OCI-LY7 (cell line): ENCODE measurements at regions not wholly inside any gene's neighbourhood (a gene's known extent, or its start where the extent isn't known, plus 50 kb on each side); places are given as distances from the start of the nearest gene placed in this dataset.
"Not testable (repeated sequence)": the region's sequence is repeated elsewhere in the genome, so short reads cannot be mapped to it uniquely, and the experiment has no call there.

ENCODE experiments used
- BruUV-seq: library from RNA; stranded (reverse); fragments of 400-500 nt; replicated peaks from 2 replicates; lab custom pipeline; 2021; lab: Mats Ljungman, UMichigan
- CTCF ChIA-PET: fragments of 300-600 bp; sonication (Branson Sonifier 250); formaldehyde crosslinking; loops from one replicate; lab custom pipeline; 2022; ENCODE audit warnings: antibody characterized with exemption; ENCODE audit not compliant: unreplicated experiment; lab: Charles Lee
- POLR2A ChIA-PET: fragments of 300-600 bp; sonication (Branson Sonifier 250); formaldehyde crosslinking; loops from one replicate; lab custom pipeline; 2022; ENCODE audit warnings: antibody characterized with exemption; lab: Charles Lee
- DNase-seq: peaks from one replicate; pipeline ENCODE4 v3.0.0-alpha.2; 2015; ENCODE audit warnings: low spot score
- H2AFZ ChIP-seq: fragments of 200-600 bp; sonication (generic), shearing (Covaris generic); 2 replicates; pipeline ENCODE4 v1.6.1; 2014; ENCODE audit warnings: mild to moderate bottlenecking, antibody characterized with exemption, low read length, moderate library complexity
- H3K27ac ChIP-seq: fragments of 200-600 bp; sonication (generic); 2 replicates; pipeline ENCODE4 v1.5.1; 2014; ENCODE audit warnings: mixed run types, low read depth, mild to moderate bottlenecking, moderate library complexity, low read length, inconsistent platforms; ENCODE audit not compliant: poor library complexity, severe bottlenecking
- H3K36me3 ChIP-seq: fragments of 200-600 bp; sonication (generic); 2 replicates; pipeline ENCODE4 v1.6.1; 2014; ENCODE audit warnings: mild to moderate bottlenecking, antibody characterized with exemption, low read length, moderate library complexity, mixed read lengths; ENCODE audit not compliant: insufficient read depth
- H3K4me1 ChIP-seq: fragments of 200-600 bp; sonication (generic); 2 replicates; pipeline ENCODE4 v1.5.1; 2014; ENCODE audit warnings: mild to moderate bottlenecking, low read length; ENCODE audit not compliant: insufficient read depth, poor library complexity, severe bottlenecking
- H3K4me2 ChIP-seq: fragments of 200-600 bp; sonication (generic); 2 replicates; pipeline ENCODE4 v1.6.1; 2014; ENCODE audit warnings: mild to moderate bottlenecking, low read length
- H3K4me3 ChIP-seq: fragments of 200-600 bp; sonication (generic); 2 replicates; pipeline ENCODE4 v1.5.1; 2014; ENCODE audit warnings: mild to moderate bottlenecking, low read depth, low read length; ENCODE audit not compliant: poor library complexity, severe bottlenecking
- H3K79me2 ChIP-seq: fragments of 200-600 bp; sonication (generic); 2 replicates; pipeline ENCODE4 v1.6.1; 2016; ENCODE audit warnings: low read depth, mild to moderate bottlenecking, low read length, moderate library complexity, mixed read lengths; ENCODE audit not compliant: insufficient read depth
- H3K9me2 ChIP-seq: fragments of 200-600 bp; sonication (generic); 2 replicates; pipeline ENCODE4 v1.6.1; 2016; ENCODE audit warnings: mild to moderate bottlenecking, low read length, mixed read lengths; ENCODE audit not compliant: insufficient read depth
- H3K9me3 ChIP-seq: fragments of 200-600 bp; sonication (generic); 2 replicates; pipeline ENCODE4 v1.6.1; 2014; ENCODE audit warnings: mild to moderate bottlenecking, mixed run types, low read length, mixed read lengths
- H4K20me1 ChIP-seq: fragments of 200-600 bp; sonication (generic); 2 replicates; pipeline ENCODE4 v1.6.1; 2014; ENCODE audit warnings: mild to moderate bottlenecking, antibody characterized with exemption, low read length, moderate library complexity, mixed read lengths; ENCODE audit not compliant: insufficient read depth
- CTCF ChIP-seq: fragments of 200-600 bp; sonication (generic); conservative IDR thresholded peaks from 2 replicates; pipeline ENCODE4 v1.5.1; 2014; ENCODE audit warnings: mild to moderate bottlenecking, antibody characterized with exemption, low read length, moderate library complexity, mixed read lengths
- EZH2phosphoT487 ChIP-seq: fragments of 200-600 bp; sonication (generic); IDR thresholded peaks from 2 replicates; pipeline ENCODE4 v1.6.1; 2018; ENCODE audit warnings: low read depth, borderline replicate concordance, mild to moderate bottlenecking, mixed run types, antibody characterized with exemption, low read length, moderate library complexity, mixed read lengths
- intact Hi-C: fragments of 100-400 bp; cut with micrococcal nuclease; formaldehyde crosslinking; loops from one replicate; pipeline ENCODE4 v1.10.0; 2022; ENCODE audit not compliant: unreplicated experiment

GRCh38 chr7:49597805-49598204 lies 175.6 kb upstream of the VWC2 start:
- no peaks in the 10 kb centered on the region; the same call in 1 of the 2 replicates for H3K9me3 ChIP-seq
- no peaks in the 10 kb centered on the region for H3K36me3 ChIP-seq
- H3K4me2 ChIP-seq = peak overlapping the region; percentile 21
- H3K27ac ChIP-seq = no peak overlapping the region
- H3K79me2 ChIP-seq = no peaks in the 10 kb centered on the region
- H3K4me3 ChIP-seq = no peak overlapping the region
- TF ChIP-seq CTCF = no peak
- TF ChIP-seq EZH2phosphoT487 = no peak
- no peak for DNase-seq
- peak overlapping the region; percentile 86 for H2AFZ ChIP-seq
- intact Hi-C loops = no loop called here
- ChIA-PET CTCF (interaction anchor here (0.5 kb wide), 1 partner anchor 28 kb away, joined by 3 read pairs; no protein-coding TSS in a partner anchor), POLR2A (interaction anchor here (0.6 to 1.2 kb wide), 5 partner anchors 12 to 35 kb away, joined by 3 to 5 read pairs (median 3); no protein-coding TSS in a partner anchor)
- no TSS peak for BruUV-seq
- H4K20me1 ChIP-seq = no peaks in the 10 kb centered on the region
- H3K9me2 ChIP-seq = no peaks in the 10 kb centered on the region
- H3K4me1 ChIP-seq = peaks cover 25% of the 10 kb centered on the region

DNA sequence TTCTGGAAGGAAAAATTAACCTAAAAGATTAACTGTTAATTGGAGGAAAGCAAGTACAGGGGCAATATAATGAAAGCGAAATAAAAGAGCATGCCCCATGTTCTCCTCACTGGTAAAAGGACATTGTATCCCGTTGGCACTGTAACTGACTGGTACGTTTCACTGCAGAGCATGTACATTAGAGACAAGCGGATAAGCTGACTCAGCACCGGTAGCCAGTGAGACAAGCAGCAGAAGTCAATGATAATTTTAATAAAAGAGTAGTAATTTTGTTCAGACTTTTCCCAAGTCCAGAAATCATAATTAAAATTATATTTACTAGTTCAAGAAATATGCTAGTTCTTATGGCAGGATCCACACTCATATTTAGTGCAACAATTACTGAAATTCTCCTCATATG lies 161.5 kb upstream of the VWC2 start:
- Histone ChIP-seq H3K4me2 (no peak overlapping the region), H3K4me1 (no peaks in the 10 kb centered on the region), H3K79me2 (no peaks in the 10 kb centered on the region), H4K20me1 (no peaks in the 10 kb centered on the region), H3K9me3 (no peaks in the 10 kb centered on the region), H3K27ac (no peak overlapping the region), H3K9me2 (no peaks in the 10 kb centered on the region), H2AFZ (no peak overlapping the region), H3K36me3 (no peaks in the 10 kb centered on the region), H3K4me3 (no peak overlapping the region)
- CTCF ChIA-PET = no interaction called here
- intact Hi-C loops = no loop called here
- no TSS peak for BruUV-seq
- no peak for DNase-seq
- POLR2A ChIA-PET = interaction anchor here (1.4 kb wide), 1 partner anchor 13 kb away, joined by 3 read pairs; no protein-coding TSS in a partner anchor
- TF ChIP-seq CTCF (no peak), EZH2phosphoT487 (no peak)

DNA sequence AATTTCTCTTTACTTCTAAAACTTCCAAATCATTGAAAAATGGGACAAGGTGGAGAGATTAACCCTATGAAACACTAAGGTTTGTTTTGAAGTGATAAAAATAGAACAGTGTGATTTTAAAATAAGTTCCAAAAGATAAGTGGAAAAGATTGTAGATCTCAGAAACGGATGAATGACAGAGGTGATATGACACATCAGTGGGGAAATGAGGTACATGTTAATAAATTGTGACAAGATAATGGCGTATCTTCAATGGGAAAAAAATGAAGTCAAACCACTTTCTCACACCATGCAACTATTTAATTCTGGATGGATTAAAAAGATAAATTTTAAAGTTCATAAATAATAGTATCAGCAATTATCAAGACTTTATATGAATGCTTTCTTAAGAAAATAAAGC lies 159.7 kb upstream of the VWC2 start:
- Histone ChIP-seq H2AFZ (no peak overlapping the region), H3K36me3 (no peaks in the 10 kb centered on the region), H3K9me3 (no peaks in the 10 kb centered on the region), H3K27ac (no peak overlapping the region), H3K79me2 (no peaks in the 10 kb centered on the region), H3K4me3 (no peak overlapping the region), H4K20me1 (no peaks in the 10 kb centered on the region), H3K4me1 (no peaks in the 10 kb centered on the region), H3K4me2 (no peak overlapping the region), H3K9me2 (no peaks in the 10 kb centered on the region)
- TF ChIP-seq EZH2phosphoT487 = no peak
- TF ChIP-seq CTCF = no peak
- intact Hi-C loops = no loop called here
- BruUV-seq = no TSS peak
- CTCF ChIA-PET = no interaction called here
- POLR2A ChIA-PET = no interaction called here
- DNase-seq = no peak

GRCh38 chr7:49614974-49615373 lies 158.5 kb upstream of the VWC2 start:
- BruUV-seq, H3K9me3 ChIP-seq, H4K20me1 ChIP-seq, H3K4me3 ChIP-seq, intact Hi-C loops, H3K27ac ChIP-seq, H3K9me2 ChIP-seq, H2AFZ ChIP-seq, DNase-seq, H3K4me1 ChIP-seq, H3K79me2 ChIP-seq, POLR2A ChIA-PET, H3K4me2 ChIP-seq, CTCF ChIA-PET, H3K36me3 ChIP-seq: not testable (repeated sequence)
